ENCODE measurements at regions not wholly inside any gene's neighbourhood (a gene's known extent, or its start where the extent isn't known, plus 50 kb on each side); places are given as distances from the start of the nearest gene placed in this dataset.
"Not testable (repeated sequence)": the region's sequence is repeated elsewhere in the genome, so short reads cannot be mapped to it uniquely, and the experiment has no call there.

DNA sequence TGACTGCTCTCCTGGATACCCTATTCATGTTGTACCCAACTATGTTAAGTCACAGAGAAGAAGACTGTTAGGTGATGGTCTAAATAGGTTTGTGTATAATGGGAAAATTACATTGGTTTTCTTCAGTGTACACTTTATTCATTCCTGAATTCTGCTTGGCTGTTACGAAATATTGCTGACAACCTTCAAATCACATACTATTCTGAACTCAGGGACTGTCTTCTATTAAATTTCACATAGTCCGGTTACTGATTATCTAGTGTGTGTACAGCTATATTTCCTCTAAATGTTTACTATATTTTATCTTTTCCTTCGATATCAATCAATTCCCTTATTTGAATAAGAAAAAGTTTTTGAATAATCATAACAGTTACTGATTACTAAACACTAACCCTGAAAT lies 1090.3 kb upstream of the CITED2 start:
- Mint-ChIP-seq H3K4me3 (no peak overlapping the region), H3K27me3 (peaks cover 9% of the 10 kb centered on the region), H3K36me3 (ENCODE audit: low read depth) (no peaks in the 10 kb centered on the region), H3K9me3 (ENCODE audit: low read depth) (no peaks in the 10 kb centered on the region), H3K27ac (no peak overlapping the region), H3K4me1 (no peaks in the 10 kb centered on the region)
- no peak for ATAC-seq
- intact Hi-C loops (cut with DNase I, micrococcal nuclease): no loop called here
- DNase-seq: no peak
- ChIA-PET CTCF (no interaction called here), POLR2A (no interaction called here)

DNA sequence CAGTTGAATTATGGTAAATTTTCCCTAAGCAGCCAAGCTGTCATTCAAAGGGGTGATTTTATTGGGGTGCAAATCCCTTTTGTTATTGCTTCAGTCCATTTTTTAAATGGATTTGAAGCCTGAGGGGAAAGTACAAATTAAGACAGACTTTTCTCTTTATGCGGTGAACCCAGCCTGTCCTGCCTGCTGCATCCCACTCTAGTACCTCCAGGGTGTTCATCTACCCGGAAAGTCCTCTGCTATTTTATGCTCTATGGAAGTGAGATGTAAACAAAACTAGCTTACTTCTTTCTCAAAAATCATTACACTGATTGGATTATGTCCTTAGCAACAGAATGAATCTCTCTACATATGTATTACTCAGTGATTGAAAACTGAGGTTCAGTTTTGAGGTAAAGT lies 1088.9 kb upstream of the CITED2 start:
- DNase-seq: no peak
- ATAC-seq: no peak
- POLR2A ChIA-PET: no interaction called here
- Mint-ChIP-seq H3K36me3 (ENCODE audit: low read depth) (no peaks in the 10 kb centered on the region), H3K4me3 (no peak overlapping the region), H3K27me3 (peaks cover 9% of the 10 kb centered on the region), H3K27ac (no peak overlapping the region), H3K4me1 (no peaks in the 10 kb centered on the region), H3K9me3 (ENCODE audit: low read depth) (no peaks in the 10 kb centered on the region)
- CTCF ChIA-PET: interaction anchor here (0.6 kb wide), 1 partner anchor 116 kb away, joined by 3 read pairs; no protein-coding TSS in a partner anchor
- intact Hi-C loops (cut with DNase I, micrococcal nuclease): no loop called here

DNA sequence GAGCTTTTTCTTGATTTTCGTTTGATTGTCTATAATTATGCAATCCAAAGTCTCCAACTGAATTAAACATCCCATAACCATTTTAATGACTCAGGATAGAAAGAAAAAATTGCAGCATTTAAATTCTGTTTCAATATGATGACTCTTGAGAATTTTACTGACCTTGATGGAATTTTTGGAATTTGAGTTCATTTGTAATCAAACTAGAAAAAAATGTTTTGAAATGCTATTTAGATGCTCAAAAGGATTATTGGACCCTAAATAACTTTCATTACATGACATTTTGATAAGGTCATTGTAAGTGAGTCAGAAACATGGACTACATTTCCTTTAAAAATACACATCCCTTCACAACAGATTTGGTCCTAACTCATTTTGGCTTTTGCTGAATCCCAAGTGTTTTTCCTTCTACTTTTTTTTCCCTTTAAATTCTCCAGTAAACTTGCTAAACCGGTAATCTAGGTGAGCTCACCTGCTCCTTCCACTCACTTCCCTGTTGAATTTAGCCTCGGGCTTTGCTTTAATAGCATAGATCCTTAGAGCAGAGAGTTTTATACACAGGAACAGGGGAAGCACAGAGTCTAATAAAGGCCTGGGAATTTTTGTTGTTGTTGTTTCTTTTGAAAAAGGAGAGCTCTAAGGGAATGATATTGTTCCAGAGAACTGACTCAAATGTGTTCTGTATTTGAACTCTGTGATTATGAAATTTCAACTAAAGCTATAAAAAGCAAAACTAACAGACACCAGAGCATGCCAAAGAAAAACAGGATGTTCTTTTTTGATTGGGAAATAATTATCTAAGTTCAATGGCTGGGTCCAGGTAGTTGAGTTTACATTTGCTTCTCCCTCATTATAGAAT lies 1088.2 kb upstream of the CITED2 start:
- no peaks in the 10 kb centered on the region for H3K4me1 Mint-ChIP-seq
- H3K9me3 Mint-ChIP-seq (ENCODE audit: low read depth): no peaks in the 10 kb centered on the region
- no peak for DNase-seq
- POLR2A ChIA-PET: no interaction called here
- intact Hi-C loops (cut with DNase I, micrococcal nuclease): no loop called here
- no peak overlapping the region for H3K4me3 Mint-ChIP-seq
- ATAC-seq: no peak
- peaks cover 13% of the 10 kb centered on the region for H3K27me3 Mint-ChIP-seq
- H3K27ac Mint-ChIP-seq: no peak overlapping the region
- no peaks in the 10 kb centered on the region for H3K36me3 Mint-ChIP-seq (ENCODE audit: low read depth)
- CTCF ChIA-PET: interaction anchor here (0.6 kb wide), 1 partner anchor 116 kb away, joined by 3 read pairs; no protein-coding TSS in a partner anchor

GRCh38 chr6:140462076-140462452 lies 1087.6 kb upstream of the CITED2 start:
- ChIA-PET CTCF (no interaction called here), POLR2A (no interaction called here)
- Mint-ChIP-seq H3K9me3 (ENCODE audit: low read depth) (no peaks in the 10 kb centered on the region), H3K27me3 (peaks cover 14% of the 10 kb centered on the region), H3K27ac (no peak overlapping the region), H3K4me3 (no peak overlapping the region), H3K36me3 (ENCODE audit: low read depth) (no peaks in the 10 kb centered on the region), H3K4me1 (no peaks in the 10 kb centered on the region)
- ATAC-seq: no peak
- intact Hi-C loops (cut with DNase I, micrococcal nuclease): no loop called here
- no peak for DNase-seq

DNA sequence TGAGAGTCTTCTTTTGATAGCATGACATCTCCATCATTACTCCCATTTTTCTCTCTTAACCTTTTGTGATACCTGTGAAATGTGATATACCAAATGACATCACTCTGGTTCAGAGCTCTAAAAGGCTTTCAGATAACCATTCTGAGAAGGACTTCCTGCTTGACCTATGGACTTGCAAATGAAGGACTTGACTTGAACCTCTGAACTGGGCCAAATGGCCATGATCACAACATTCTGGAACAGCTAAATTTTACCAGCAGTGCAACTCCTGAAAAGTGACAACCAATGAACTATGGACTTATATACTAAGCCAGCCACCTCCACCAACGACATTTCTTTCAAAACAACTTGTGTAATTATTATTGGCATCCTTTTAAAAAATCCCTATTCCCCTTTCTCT lies 1085.8 kb upstream of the CITED2 start:
- ChIA-PET CTCF (no interaction called here), POLR2A (no interaction called here)
- intact Hi-C loops (cut with DNase I, micrococcal nuclease): no loop called here
- DNase-seq: no peak
- Mint-ChIP-seq H3K4me3 (no peak overlapping the region), H3K4me1 (no peaks in the 10 kb centered on the region), H3K27me3 (peaks cover 17% of the 10 kb centered on the region), H3K27ac (no peak overlapping the region), H3K9me3 (ENCODE audit: low read depth) (no peaks in the 10 kb centered on the region), H3K36me3 (ENCODE audit: low read depth) (no peaks in the 10 kb centered on the region)
- no peak for ATAC-seq

- Mint-ChIP-seq H3K27ac (no peak overlapping the region), H3K27me3 (peaks cover 17% of the 10 kb centered on the region), H3K4me3 (no peak overlapping the region), H3K36me3 (ENCODE audit: low read depth) (no peaks in the 10 kb centered on the region), H3K4me1 (no peaks in the 10 kb centered on the region), H3K9me3 (ENCODE audit: low read depth) (no peaks in the 10 kb centered on the region)
- POLR2A ChIA-PET: no interaction called here
- no peak for ATAC-seq
- DNase-seq: no peak
- CTCF ChIA-PET: no interaction called here
- intact Hi-C loops (cut with DNase I, micrococcal nuclease): no loop called here
These were observed 1084.8 kb upstream of the CITED2 start for GRCh38 chr6:140459209-140459608.

- POLR2A ChIA-PET: no interaction called here
- no peaks in the 10 kb centered on the region for H3K36me3 Mint-ChIP-seq (ENCODE audit: low read depth)
- no peaks in the 10 kb centered on the region for H3K4me1 Mint-ChIP-seq
- H3K9me3 Mint-ChIP-seq (ENCODE audit: low read depth): no peaks in the 10 kb centered on the region
- CTCF ChIA-PET: no interaction called here
- intact Hi-C loops (cut with DNase I, micrococcal nuclease): no loop called here
- H3K4me3 Mint-ChIP-seq: no peak overlapping the region
- no peak overlapping the region for H3K27ac Mint-ChIP-seq
- H3K27me3 Mint-ChIP-seq: peaks cover 3% of the 10 kb centered on the region
- DNase-seq: no peak
- no peak for ATAC-seq
These were observed 1071.8 kb upstream of the CITED2 start for GRCh38 chr6:140446241-140446640.

- no peaks in the 10 kb centered on the region for H3K36me3 Mint-ChIP-seq (ENCODE audit: low read depth)
- H3K4me1 Mint-ChIP-seq: no peaks in the 10 kb centered on the region
- no peaks in the 10 kb centered on the region for H3K9me3 Mint-ChIP-seq (ENCODE audit: low read depth)
- DNase-seq: no peak
- ChIA-PET CTCF (no interaction called here), POLR2A (no interaction called here)
- H3K27me3 Mint-ChIP-seq: peaks cover 3% of the 10 kb centered on the region
- H3K4me3 Mint-ChIP-seq: no peak overlapping the region
- no peak for ATAC-seq
- no peak overlapping the region for H3K27ac Mint-ChIP-seq
- intact Hi-C loops (cut with DNase I, micrococcal nuclease): no loop called here
These were observed 1071.1 kb upstream of the CITED2 start for GRCh38 chr6:140445474-140446004.

DNA sequence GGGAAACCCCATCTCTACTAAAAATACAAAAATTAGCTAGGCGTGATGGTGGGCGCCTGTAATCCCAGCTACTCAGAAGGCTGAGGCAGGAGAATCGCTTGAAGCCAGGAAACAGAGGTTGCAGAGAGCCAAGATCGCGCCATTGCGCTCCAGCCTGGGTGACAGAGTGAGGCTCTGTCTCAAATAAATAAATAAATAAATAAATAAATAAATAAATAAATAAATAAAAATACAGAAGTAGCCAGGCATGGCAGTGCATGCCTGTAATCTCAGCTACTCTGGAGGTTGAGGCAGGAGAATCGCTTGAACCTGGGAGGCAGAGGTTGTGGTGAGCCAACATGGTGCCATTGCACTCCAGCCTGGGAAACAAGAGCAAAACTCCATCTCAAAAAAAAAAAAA lies 1068.7 kb upstream of the CITED2 start:
- CTCF ChIA-PET; H3K36me3 Mint-ChIP-seq (ENCODE audit: low read depth); H3K9me3 Mint-ChIP-seq (ENCODE audit: low read depth); POLR2A ChIA-PET; H3K4me1 Mint-ChIP-seq; H3K27ac Mint-ChIP-seq; H3K27me3 Mint-ChIP-seq; ATAC-seq; DNase-seq; H3K4me3 Mint-ChIP-seq: not testable (repeated sequence)
- intact Hi-C loops (cut with DNase I, micrococcal nuclease): loop anchor here in 1 of 2 experiments (5.0 kb wide), 1 partner anchor 1071 kb away; the partner anchor contains the start of gene CITED2

DNA sequence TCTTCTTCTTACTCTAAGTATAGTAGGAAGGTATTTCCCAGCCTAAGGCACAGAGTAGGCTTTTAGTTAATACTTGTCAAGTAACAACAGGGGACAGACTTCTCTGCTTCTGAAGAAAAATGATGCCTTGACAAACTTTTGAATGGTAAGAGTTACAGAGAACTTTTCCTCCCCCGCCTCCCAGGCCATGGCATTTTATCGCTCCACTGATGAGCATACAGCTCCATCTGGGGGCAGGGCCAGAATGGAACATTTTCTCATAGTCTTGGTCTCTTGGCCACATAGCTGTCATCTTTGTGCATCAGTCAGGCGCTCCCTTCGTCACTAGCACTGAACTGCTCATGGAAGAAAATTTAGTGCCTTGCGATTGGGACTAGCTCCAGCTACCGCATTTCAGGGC lies 1066.8 kb upstream of the CITED2 start:
- Mint-ChIP-seq H3K9me3 (ENCODE audit: low read depth) (no peaks in the 10 kb centered on the region), H3K27ac (no peak overlapping the region), H3K36me3 (ENCODE audit: low read depth) (no peaks in the 10 kb centered on the region), H3K4me1 (no peaks in the 10 kb centered on the region), H3K4me3 (no peak overlapping the region), H3K27me3 (peaks cover 3% of the 10 kb centered on the region)
- ChIA-PET POLR2A (no interaction called here), CTCF (no interaction called here)
- DNase-seq (peak; percentile 18), ATAC-seq (no peak)
- intact Hi-C loops (cut with DNase I, micrococcal nuclease): loop anchor here in 1 of 2 experiments (5.0 kb wide), 1 partner anchor 1069 kb away; the partner anchor contains the start of gene CITED2

GRCh38 chr6:140440223-140440835 lies 1065.9 kb upstream of the CITED2 start:
- ChIA-PET CTCF (no interaction called here), POLR2A (no interaction called here)
- intact Hi-C loops (cut with DNase I, micrococcal nuclease): loop anchor here in 1 of 2 experiments (5.0 kb wide), 1 partner anchor 1068 kb away; the partner anchor contains the start of gene CITED2
- no peak overlapping the region for H3K27ac Mint-ChIP-seq
- peaks cover 3% of the 10 kb centered on the region for H3K27me3 Mint-ChIP-seq
- ATAC-seq (no peak), DNase-seq (no peak)
- no peak overlapping the region for H3K4me3 Mint-ChIP-seq
- no peaks in the 10 kb centered on the region for H3K36me3 Mint-ChIP-seq (ENCODE audit: low read depth)
- no peaks in the 10 kb centered on the region for H3K9me3 Mint-ChIP-seq (ENCODE audit: low read depth)
- no peaks in the 10 kb centered on the region for H3K4me1 Mint-ChIP-seq

DNA sequence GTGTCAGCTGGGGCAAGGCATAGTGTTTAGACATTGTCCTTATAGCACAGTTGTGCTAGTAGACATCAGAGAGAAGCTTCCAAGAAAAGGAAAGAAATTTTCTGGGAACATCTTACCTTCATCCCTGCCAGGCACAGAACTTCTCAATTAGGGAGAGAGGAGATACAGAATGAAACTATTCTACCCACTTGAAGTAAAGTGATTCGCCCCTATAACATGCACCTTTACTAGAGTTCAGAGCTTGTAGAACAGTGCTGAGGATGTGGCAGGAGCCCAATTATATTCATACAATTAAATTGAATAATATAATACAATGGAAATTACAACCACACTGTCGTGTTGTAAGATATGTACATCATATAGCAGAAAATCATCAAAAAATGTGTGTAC lies 1063.9 kb upstream of the CITED2 start:
- CTCF ChIA-PET: interaction anchor here (0.6 kb wide), 1 partner anchor 116 kb away, joined by 3 read pairs; no protein-coding TSS in a partner anchor
- Mint-ChIP-seq H3K27me3 (peaks cover 3% of the 10 kb centered on the region), H3K4me3 (no peak overlapping the region), H3K9me3 (ENCODE audit: low read depth) (no peaks in the 10 kb centered on the region), H3K27ac (no peak overlapping the region), H3K4me1 (no peaks in the 10 kb centered on the region), H3K36me3 (ENCODE audit: low read depth) (no peaks in the 10 kb centered on the region)
- DNase-seq: no peak
- intact Hi-C loops (cut with DNase I, micrococcal nuclease): no loop called here
- POLR2A ChIA-PET: no interaction called here
- ATAC-seq: no peak
